Osteocyte (in vitro differentiated cells): ENCODE measurements at regions not wholly inside any gene's neighbourhood (a gene's known extent, or its start where the extent isn't known, plus 50 kb on each side); places are given as distances from the start of the nearest gene placed in this dataset.

Experiments
- DNase-seq: peaks from one replicate; pipeline ENCODE4 v3.0.0; 2021; ENCODE audit warnings: mixed read lengths; ENCODE audit not compliant: unreplicated experiment; ENCODE audit errors: extremely low spot score
- H3K27ac Mint-ChIP-seq: one replicate; pipeline ENCODE4 v1.8.0; 2021; ENCODE audit warnings: mild to moderate bottlenecking, mixed read lengths; ENCODE audit not compliant: unreplicated experiment
- H3K27me3 Mint-ChIP-seq: one replicate; pipeline ENCODE4 v1.8.0; 2021; ENCODE audit warnings: mixed read lengths; ENCODE audit not compliant: unreplicated experiment
- H3K36me3 Mint-ChIP-seq: one replicate; pipeline ENCODE4 v1.8.0; 2021; ENCODE audit warnings: mixed read lengths; ENCODE audit not compliant: unreplicated experiment
- H3K4me1 Mint-ChIP-seq: one replicate; pipeline ENCODE4 v1.8.0; 2021; ENCODE audit warnings: mixed read lengths; ENCODE audit not compliant: unreplicated experiment
- H3K4me3 Mint-ChIP-seq: one replicate; pipeline ENCODE4 v1.8.0; 2021; ENCODE audit warnings: mild to moderate bottlenecking, moderate library complexity, mixed read lengths; ENCODE audit not compliant: unreplicated experiment
- H3K9me3 Mint-ChIP-seq: one replicate; pipeline ENCODE4 v1.8.0; 2021; ENCODE audit warnings: mixed read lengths; ENCODE audit not compliant: unreplicated experiment
- TF ChIP-seq, protein P1 (sequence below): fragments of 200-600 bp; sonication (generic); IDR thresholded peaks from 2 replicates; pipeline ENCODE4 v1.5.0; 2021; ENCODE audit warnings: antibody characterized with exemption, mild to moderate bottlenecking, moderate library complexity

DNA sequence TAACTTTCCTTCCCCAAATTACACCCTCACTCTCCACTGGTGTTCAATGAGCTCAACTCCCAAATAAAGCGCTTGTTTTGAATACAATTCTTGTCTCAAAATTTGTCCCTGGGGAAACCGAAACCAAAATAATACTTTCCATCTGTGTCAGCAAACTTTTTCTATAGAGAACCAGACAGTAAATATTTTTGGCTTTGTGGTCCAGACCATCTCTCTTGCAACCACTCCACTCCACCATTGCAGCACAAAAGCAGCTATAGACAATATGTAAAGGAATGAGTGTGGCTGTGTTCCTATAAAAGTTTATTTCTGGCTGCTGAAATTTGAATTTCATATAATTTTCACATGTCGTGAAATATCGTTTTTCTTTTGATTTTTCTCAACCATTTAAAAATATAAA lies 84.6 kb upstream of the ERCC4 start:
- H3K27ac Mint-ChIP-seq: no peak overlapping the region
- H3K9me3 Mint-ChIP-seq: peaks cover 6% of the 10 kb centered on the region

DNA sequence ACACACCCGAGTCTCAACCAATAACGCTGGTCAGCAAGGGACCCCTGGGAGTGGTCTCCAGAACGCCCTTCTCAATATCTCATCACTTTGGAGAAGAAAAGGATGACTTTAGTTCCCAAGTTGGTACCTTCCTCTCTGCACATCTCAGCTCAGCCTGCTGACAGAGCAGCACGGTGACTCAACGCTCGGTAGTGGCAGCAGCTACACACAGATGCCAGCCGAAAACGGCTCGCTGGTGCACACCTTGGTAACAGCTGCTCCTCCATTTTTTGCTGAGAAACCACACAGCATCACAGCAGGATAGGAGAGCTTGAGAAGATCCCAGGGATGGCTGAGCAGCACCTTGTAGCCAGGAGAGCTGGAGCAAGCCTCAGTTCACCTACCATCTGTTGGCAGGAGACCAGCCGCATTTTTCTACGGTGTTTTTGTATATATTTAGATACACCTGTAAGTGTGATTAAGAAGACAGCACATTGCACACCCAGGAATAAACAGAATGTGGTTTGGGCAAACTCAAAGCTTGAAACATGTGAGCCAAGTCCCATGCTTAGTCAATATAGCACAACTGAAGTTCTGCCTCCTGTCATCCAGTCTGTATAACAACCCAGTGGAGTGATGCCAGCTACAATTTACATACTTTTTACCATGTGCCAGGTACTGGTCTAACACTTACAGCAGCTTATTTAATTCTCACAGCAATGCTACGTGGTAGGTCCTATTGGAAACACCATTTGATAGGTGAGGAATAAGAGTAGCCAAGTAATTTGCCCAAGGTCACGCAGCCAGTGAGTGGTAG lies 83.8 kb upstream of the ERCC4 start:
- no peak for DNase-seq
- H3K9me3 Mint-ChIP-seq: peaks cover 5% of the 10 kb centered on the region
- TF ChIP-seq, protein P1, sequence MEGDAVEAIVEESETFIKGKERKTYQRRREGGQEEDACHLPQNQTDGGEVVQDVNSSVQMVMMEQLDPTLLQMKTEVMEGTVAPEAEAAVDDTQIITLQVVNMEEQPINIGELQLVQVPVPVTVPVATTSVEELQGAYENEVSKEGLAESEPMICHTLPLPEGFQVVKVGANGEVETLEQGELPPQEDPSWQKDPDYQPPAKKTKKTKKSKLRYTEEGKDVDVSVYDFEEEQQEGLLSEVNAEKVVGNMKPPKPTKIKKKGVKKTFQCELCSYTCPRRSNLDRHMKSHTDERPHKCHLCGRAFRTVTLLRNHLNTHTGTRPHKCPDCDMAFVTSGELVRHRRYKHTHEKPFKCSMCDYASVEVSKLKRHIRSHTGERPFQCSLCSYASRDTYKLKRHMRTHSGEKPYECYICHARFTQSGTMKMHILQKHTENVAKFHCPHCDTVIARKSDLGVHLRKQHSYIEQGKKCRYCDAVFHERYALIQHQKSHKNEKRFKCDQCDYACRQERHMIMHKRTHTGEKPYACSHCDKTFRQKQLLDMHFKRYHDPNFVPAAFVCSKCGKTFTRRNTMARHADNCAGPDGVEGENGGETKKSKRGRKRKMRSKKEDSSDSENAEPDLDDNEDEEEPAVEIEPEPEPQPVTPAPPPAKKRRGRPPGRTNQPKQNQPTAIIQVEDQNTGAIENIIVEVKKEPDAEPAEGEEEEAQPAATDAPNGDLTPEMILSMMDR: no peak
- no peaks in the 10 kb centered on the region for H3K36me3 Mint-ChIP-seq
- no peaks in the 10 kb centered on the region for H3K27me3 Mint-ChIP-seq
- H3K4me3 Mint-ChIP-seq: no peak overlapping the region
- no peak overlapping the region for H3K27ac Mint-ChIP-seq
- no peaks in the 10 kb centered on the region for H3K4me1 Mint-ChIP-seq

More for the DNA sequence above, 84.6 kb upstream of the ERCC4 start:
- no peak overlapping the region for H3K4me3 Mint-ChIP-seq
- no peaks in the 10 kb centered on the region for H3K4me1 Mint-ChIP-seq
- DNase-seq: no peak
- H3K27me3 Mint-ChIP-seq: no peaks in the 10 kb centered on the region
- H3K36me3 Mint-ChIP-seq: no peaks in the 10 kb centered on the region
- TF ChIP-seq, protein P1: no peak

DNA sequence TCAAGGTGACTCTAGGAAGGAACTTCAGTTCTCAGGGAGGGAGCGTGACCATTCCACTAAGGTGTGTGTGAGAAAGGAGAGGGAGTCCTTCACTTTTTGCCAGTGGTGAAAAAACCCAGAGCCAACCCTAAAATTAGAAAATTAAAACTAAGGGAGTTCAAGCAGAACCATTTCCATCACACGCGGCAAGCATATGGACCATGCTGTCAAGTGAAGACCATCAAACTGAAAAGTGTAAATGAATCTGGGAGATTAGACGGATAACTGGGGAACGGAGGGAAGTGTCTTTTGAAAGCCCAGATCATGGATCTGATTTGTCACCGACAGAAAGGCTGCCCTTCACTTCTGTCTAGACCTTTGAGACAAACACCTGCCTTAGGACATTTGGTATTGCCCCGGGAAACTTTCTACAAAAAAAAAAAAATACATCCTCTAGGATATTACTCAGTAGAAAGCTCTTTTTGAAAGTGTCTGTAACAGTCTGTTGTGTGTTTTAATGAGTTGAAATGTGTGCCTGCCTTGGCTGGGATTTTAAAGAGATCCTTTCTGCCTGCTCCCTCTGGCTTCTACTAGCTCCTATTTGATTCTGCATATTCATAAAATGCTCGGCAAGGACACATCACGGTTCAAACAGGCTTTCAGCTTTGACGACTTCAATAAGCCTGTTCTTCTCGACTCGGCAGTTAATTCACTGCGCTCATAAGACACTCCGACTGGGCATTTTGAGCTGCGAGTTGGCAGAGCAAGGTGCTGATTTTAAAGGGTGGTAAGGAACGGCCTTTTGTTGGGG lies 81.4 kb upstream of the ERCC4 start:
- Mint-ChIP-seq H3K27me3 (no peaks in the 10 kb centered on the region), H3K4me1 (no peaks in the 10 kb centered on the region), H3K27ac (no peak overlapping the region), H3K9me3 (no peaks in the 10 kb centered on the region), H3K36me3 (no peaks in the 10 kb centered on the region), H3K4me3 (no peak overlapping the region)
- TF ChIP-seq, protein P1: no peak
- no peak for DNase-seq

DNA sequence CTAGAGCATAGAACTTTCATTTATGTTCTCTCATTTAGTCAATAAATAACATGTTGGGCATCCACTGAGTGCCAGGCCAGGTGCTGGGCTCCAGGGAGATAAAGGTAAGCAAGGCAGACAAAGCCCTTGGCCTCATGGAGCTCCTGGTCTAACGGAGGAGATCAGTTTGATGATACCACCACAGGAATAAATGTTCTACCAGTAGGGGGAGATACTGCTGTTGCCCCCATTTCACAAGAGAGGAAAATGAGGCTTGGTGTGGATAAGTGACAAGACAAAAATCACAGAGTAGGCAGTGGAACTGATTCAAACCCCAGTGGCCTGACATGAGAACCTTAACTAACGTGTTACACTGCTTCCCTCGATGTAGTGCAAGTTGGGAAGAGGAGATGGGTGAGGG lies 80.4 kb upstream of the ERCC4 start:
- H3K4me3 Mint-ChIP-seq: no peak overlapping the region
- H3K27ac Mint-ChIP-seq: no peak overlapping the region
- TF ChIP-seq, protein P1: no peak
- no peaks in the 10 kb centered on the region for H3K9me3 Mint-ChIP-seq
- no peaks in the 10 kb centered on the region for H3K4me1 Mint-ChIP-seq
- H3K27me3 Mint-ChIP-seq: no peaks in the 10 kb centered on the region
- no peaks in the 10 kb centered on the region for H3K36me3 Mint-ChIP-seq
- DNase-seq: no peak

DNA sequence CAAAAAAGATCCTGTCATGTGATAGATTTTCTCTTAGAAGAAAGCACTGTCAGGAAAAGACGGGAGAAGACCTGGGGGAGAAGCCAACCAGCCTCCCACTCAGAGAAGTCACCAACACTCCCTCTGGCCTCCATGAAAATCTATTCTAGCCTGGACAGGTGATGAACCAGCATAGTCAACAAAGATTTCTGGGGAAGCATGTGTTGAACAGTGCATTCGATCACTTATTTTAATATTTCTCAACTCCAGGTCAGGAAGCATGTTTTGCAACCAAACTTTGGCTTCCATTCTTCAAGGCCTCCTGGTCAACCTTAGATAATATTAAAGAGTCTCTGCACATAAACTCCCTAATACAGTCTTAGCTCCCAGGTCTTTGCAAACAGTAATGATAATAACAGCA lies 74.7 kb upstream of the ERCC4 start:
- Mint-ChIP-seq H3K4me1 (no peaks in the 10 kb centered on the region), H3K36me3 (no peaks in the 10 kb centered on the region), H3K27me3 (peaks cover 1% of the 10 kb centered on the region), H3K4me3 (no peak overlapping the region), H3K9me3 (peaks cover 3% of the 10 kb centered on the region), H3K27ac (no peak overlapping the region)
- no peak for DNase-seq
- TF ChIP-seq, protein P1: no peak
